MM.1S (cell line): ENCODE measurements at regions not wholly inside any gene's neighbourhood (a gene's known extent, or its start where the extent isn't known, plus 50 kb on each side); places are given as distances from the start of the nearest gene placed in this dataset.

Experiments
- DNase-seq: peaks from one replicate; pipeline ENCODE4 v3.0.0-alpha.2; 2015
- H2AFZ ChIP-seq: fragments of 300-600 bp; sonication (generic); 2 replicates; pipeline ENCODE4 v1.6.0; 2016; ENCODE audit warnings: antibody characterized with exemption, low read length
- H3F3A ChIP-seq: fragments of 300-600 bp; sonication (generic); 2 replicates; pipeline ENCODE4 v1.6.1; 2016; ENCODE audit warnings: mild to moderate bottlenecking, antibody characterized with exemption, low read length, moderate library complexity, mixed read lengths; ENCODE audit not compliant: insufficient read depth
- H3K27ac ChIP-seq: fragments of 300-600 bp; sonication (generic); 2 replicates; pipeline ENCODE4 v1.5.1; 2016; ENCODE audit warnings: mild to moderate bottlenecking, low read length
- H3K27me3 ChIP-seq: fragments of 300-600 bp; sonication (generic); replicated peaks from 2 replicates; pipeline ENCODE4 v1.6.0; 2016; ENCODE audit warnings: low read length; ENCODE audit not compliant: insufficient read depth
- H3K36me3 ChIP-seq: fragments of 300-600 bp; sonication (generic); replicated peaks from 2 replicates; pipeline ENCODE4 v1.6.1; 2016; ENCODE audit warnings: mild to moderate bottlenecking, low read length, mixed read lengths; ENCODE audit not compliant: insufficient read depth
- H3K4me1 ChIP-seq: fragments of 300-600 bp; sonication (generic); 2 replicates; pipeline ENCODE4 v1.6.1; 2016; ENCODE audit warnings: low read length, mixed read lengths
- H3K4me2 ChIP-seq: fragments of 300-600 bp; sonication (generic); 2 replicates; pipeline ENCODE4 v1.6.0; 2016; ENCODE audit warnings: low read depth, low read length
- H3K4me3 ChIP-seq: fragments of 300-600 bp; sonication (generic); 2 replicates; pipeline ENCODE4 v1.5.1; 2016; ENCODE audit warnings: low read length, mixed read lengths
- H3K79me2 ChIP-seq: fragments of 300-600 bp; sonication (generic); 2 replicates; pipeline ENCODE4 v1.6.1; 2016; ENCODE audit warnings: mixed run types, low read length, mixed read lengths
- H3K9ac ChIP-seq: fragments of 300-600 bp; sonication (generic); 2 replicates; pipeline ENCODE4 v1.6.1; 2016; ENCODE audit warnings: low read length, mixed read lengths
- H3K9me2 ChIP-seq: fragments of 300-600 bp; sonication (generic); replicated peaks from 2 replicates; pipeline ENCODE4 v1.6.1; 2016; ENCODE audit warnings: mild to moderate bottlenecking, low read length, mixed read lengths; ENCODE audit not compliant: insufficient read depth
- H3K9me3 ChIP-seq: fragments of 300-600 bp; sonication (generic); replicated peaks from 2 replicates; pipeline ENCODE4 v1.6.1; 2016; ENCODE audit warnings: mild to moderate bottlenecking, low read length, mixed read lengths; ENCODE audit not compliant: insufficient read depth
- H4K20me1 ChIP-seq: fragments of 300-600 bp; sonication (generic); 2 replicates; pipeline ENCODE4 v1.6.1; 2016; ENCODE audit warnings: mild to moderate bottlenecking, low read length, moderate library complexity, mixed read lengths; ENCODE audit not compliant: insufficient read depth
- EZH2 ChIP-seq: fragments of 300-600 bp; sonication (generic); optimal IDR thresholded peaks from 2 replicates; pipeline ENCODE3; 2017; ENCODE audit warnings: low read depth, mild to moderate bottlenecking, antibody characterized with exemption, low read length, mixed read lengths
- EZH2phosphoT487 ChIP-seq: fragments of 300-600 bp; sonication (generic); IDR thresholded peaks from 2 replicates; pipeline ENCODE4 v1.6.1; 2018; ENCODE audit warnings: antibody characterized with exemption, low read length
- TF ChIP-seq, protein P1 (sequence below): fragments of 300-600 bp; sonication (generic); IDR thresholded peaks from 2 replicates; pipeline ENCODE4 v1.5.1; 2016; ENCODE audit warnings: antibody characterized with exemption, low read length, mixed read lengths

DNA sequence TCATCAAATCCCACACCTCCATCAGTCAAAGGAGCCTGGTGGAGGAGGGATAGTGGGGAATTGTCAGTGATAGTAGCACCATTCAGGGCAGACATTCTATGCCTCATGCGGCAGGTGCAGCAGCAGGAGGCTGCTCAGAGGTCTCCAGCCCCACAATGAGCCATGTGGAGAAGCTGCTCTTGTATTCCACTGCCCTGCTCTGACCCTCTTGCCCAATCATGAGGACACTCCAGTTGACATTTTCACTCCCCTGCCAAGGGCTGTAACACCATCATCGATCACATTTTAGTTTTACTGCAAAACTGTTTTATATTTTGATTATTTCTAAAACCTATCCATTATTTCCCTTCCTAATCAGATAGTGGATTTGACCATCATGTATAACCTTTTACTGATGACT, 487.6 kb upstream of the KLHL29 start:
- no peaks in the 10 kb centered on the region for H3K4me1 ChIP-seq
- no peak overlapping the region for H2AFZ ChIP-seq
- no peak overlapping the region for H3K9ac ChIP-seq
- no peak for DNase-seq
- H3K9me2 ChIP-seq, result no peaks in the 10 kb centered on the region
- H3F3A ChIP-seq, result no peaks in the 10 kb centered on the region
- no peak overlapping the region for H3K4me3 ChIP-seq
- H3K9me3 ChIP-seq, result no peaks in the 10 kb centered on the region
- no peak overlapping the region for H3K4me2 ChIP-seq
- TF ChIP-seq, protein P1, sequence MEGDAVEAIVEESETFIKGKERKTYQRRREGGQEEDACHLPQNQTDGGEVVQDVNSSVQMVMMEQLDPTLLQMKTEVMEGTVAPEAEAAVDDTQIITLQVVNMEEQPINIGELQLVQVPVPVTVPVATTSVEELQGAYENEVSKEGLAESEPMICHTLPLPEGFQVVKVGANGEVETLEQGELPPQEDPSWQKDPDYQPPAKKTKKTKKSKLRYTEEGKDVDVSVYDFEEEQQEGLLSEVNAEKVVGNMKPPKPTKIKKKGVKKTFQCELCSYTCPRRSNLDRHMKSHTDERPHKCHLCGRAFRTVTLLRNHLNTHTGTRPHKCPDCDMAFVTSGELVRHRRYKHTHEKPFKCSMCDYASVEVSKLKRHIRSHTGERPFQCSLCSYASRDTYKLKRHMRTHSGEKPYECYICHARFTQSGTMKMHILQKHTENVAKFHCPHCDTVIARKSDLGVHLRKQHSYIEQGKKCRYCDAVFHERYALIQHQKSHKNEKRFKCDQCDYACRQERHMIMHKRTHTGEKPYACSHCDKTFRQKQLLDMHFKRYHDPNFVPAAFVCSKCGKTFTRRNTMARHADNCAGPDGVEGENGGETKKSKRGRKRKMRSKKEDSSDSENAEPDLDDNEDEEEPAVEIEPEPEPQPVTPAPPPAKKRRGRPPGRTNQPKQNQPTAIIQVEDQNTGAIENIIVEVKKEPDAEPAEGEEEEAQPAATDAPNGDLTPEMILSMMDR, result no peak
- TF ChIP-seq EZH2 (no peak), EZH2phosphoT487 (no peak)
- H3K36me3 ChIP-seq, result no peaks in the 10 kb centered on the region
- H3K27ac ChIP-seq, result no peak overlapping the region
- no peaks in the 10 kb centered on the region for H3K27me3 ChIP-seq
- no peaks in the 10 kb centered on the region for H3K79me2 ChIP-seq
- no peaks in the 10 kb centered on the region for H4K20me1 ChIP-seq

DNA sequence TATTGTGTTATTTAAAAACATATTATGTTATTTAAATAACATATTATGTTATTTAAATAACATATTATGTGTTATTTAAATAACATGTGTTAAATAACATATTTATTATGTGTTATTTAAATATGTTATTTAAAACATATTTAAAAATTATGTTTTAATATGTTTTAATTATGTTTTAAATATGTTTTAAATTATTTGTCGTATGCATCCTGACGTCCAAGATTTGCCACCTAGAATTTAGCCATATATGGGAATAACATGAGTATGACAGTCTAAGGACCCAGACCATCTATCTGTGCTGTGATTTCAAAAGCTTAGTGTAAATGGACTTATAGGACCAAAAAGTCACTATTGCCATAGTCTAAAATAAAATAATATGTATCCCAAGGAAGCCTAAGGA, 484.3 kb upstream of the KLHL29 start:
- H4K20me1 ChIP-seq, result no peaks in the 10 kb centered on the region
- H3K4me2 ChIP-seq, result no peak overlapping the region
- H3K27ac ChIP-seq, result no peak overlapping the region
- H3K4me3 ChIP-seq, result no peak overlapping the region
- no peaks in the 10 kb centered on the region for H3K79me2 ChIP-seq
- no peaks in the 10 kb centered on the region for H3K9me2 ChIP-seq
- no peak for DNase-seq
- no peaks in the 10 kb centered on the region for H3K27me3 ChIP-seq
- H2AFZ ChIP-seq, result no peak overlapping the region
- no peaks in the 10 kb centered on the region for H3K36me3 ChIP-seq
- H3K4me1 ChIP-seq, result no peaks in the 10 kb centered on the region
- H3F3A ChIP-seq, result no peaks in the 10 kb centered on the region
- no peaks in the 10 kb centered on the region for H3K9me3 ChIP-seq
- no peak overlapping the region for H3K9ac ChIP-seq
- TF ChIP-seq, protein P1, result no peak
- TF ChIP-seq EZH2phosphoT487 (no peak), EZH2 (no peak)

- no peaks in the 10 kb centered on the region for H3K36me3 ChIP-seq
- H3K4me3 ChIP-seq, result no peak overlapping the region
- no peak overlapping the region for H3K4me2 ChIP-seq
- H3K9ac ChIP-seq, result no peak overlapping the region
- H3K9me2 ChIP-seq, result no peaks in the 10 kb centered on the region
- H3K9me3 ChIP-seq, result no peaks in the 10 kb centered on the region
- H3K27me3 ChIP-seq, result no peaks in the 10 kb centered on the region
- no peaks in the 10 kb centered on the region for H4K20me1 ChIP-seq
- DNase-seq, result no peak
- H2AFZ ChIP-seq, result no peak overlapping the region
- TF ChIP-seq EZH2 (no peak), EZH2phosphoT487 (no peak)
- TF ChIP-seq, protein P1, result no peak
- no peaks in the 10 kb centered on the region for H3K79me2 ChIP-seq
- H3K27ac ChIP-seq, result no peak overlapping the region
- no peaks in the 10 kb centered on the region for H3F3A ChIP-seq
- no peaks in the 10 kb centered on the region for H3K4me1 ChIP-seq
Measured at GRCh38 chr2:22901471-22902179, 483.4 kb upstream of the KLHL29 start.
